ENCODE measurements at regions not wholly inside any gene's neighbourhood (a gene's known extent, or its start where the extent isn't known, plus 50 kb on each side); places are given as distances from the start of the nearest gene placed in this dataset.

DNA sequence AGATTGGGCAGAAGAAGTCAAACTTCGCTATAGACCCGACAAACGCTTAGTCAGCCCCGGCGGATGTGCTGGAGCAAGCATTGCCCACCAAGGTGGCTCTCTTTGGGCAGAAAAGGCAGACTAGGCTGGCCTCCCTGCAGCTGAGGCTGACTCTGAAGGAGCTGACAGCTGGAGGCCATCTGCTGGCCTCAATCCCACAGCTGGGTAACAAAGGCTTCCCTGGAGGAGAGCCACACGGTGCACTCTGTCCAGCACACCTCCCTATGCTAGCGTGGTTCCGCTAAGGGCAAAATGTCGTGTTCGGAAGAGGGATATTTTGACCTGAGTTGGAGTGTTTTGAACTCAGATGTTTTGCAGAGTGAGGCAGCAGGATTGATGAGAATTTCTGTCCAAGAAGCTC, 103.5 kb upstream of the PTCH1 start:
- H3K27me3 ChIP-seq: no peaks in the 10 kb centered on the region
- DNase-seq (ENCODE audit: low spot score in 2 of 2): no peak
- 79 to 88% methylated on average over 10 of the region's 10 CpGs for WGBS, 2 donors
- H3K27ac ChIP-seq: no peak overlapping the region
- TF ChIP-seq EP300 (IDR thresholded peaks at IDR 0.05) (no peak), POLR2A (IDR thresholded peaks at IDR 0.05) (no peak)
- TF ChIP-seq, protein P1, sequence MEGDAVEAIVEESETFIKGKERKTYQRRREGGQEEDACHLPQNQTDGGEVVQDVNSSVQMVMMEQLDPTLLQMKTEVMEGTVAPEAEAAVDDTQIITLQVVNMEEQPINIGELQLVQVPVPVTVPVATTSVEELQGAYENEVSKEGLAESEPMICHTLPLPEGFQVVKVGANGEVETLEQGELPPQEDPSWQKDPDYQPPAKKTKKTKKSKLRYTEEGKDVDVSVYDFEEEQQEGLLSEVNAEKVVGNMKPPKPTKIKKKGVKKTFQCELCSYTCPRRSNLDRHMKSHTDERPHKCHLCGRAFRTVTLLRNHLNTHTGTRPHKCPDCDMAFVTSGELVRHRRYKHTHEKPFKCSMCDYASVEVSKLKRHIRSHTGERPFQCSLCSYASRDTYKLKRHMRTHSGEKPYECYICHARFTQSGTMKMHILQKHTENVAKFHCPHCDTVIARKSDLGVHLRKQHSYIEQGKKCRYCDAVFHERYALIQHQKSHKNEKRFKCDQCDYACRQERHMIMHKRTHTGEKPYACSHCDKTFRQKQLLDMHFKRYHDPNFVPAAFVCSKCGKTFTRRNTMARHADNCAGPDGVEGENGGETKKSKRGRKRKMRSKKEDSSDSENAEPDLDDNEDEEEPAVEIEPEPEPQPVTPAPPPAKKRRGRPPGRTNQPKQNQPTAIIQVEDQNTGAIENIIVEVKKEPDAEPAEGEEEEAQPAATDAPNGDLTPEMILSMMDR (IDR thresholded peaks at IDR 0.05): no peak
- no peaks in the 10 kb centered on the region for H3K36me3 ChIP-seq
- no peaks in the 10 kb centered on the region for H3K4me1 ChIP-seq
- peaks cover 0 to 2% (median 0%) of the 10 kb centered on the region in 4 donors for H3K9me3 ChIP-seq
- no peak overlapping the region for H3K4me3 ChIP-seq

DNA sequence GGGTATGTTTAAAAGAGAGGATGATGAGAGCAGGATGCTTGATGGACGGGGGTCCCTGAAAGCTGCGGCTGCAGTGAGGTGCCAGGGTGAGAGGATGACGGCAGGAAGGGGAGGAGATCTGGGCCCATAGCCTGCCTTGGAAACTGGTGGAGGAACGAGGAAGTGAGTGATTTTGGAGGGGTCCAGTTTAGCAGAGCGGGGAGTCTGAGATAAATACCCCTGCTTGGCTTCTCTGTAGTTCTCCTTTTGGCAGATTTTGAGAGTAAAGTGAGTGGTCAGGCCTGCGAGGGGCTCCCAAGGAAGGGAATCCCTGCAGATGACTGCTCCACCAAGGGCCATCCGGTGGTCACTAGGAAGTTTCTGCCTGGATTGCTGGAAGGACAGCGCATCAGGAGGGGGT, 98.5 kb upstream of the PTCH1 start:
- Histone ChIP-seq H3K36me3 (no peaks in the 10 kb centered on the region), H3K9me3 (peaks cover 0 to 10% (median 0%) of the 10 kb centered on the region in 4 donors), H3K4me3 (no peak overlapping the region), H3K4me1 (no peaks in the 10 kb centered on the region), H3K27me3 (no peaks in the 10 kb centered on the region), H3K27ac (no peak overlapping the region)
- no peak for DNase-seq (ENCODE audit: low spot score in 2 of 2)
- TF ChIP-seq EP300 (IDR thresholded peaks at IDR 0.05) (no peak), POLR2A (IDR thresholded peaks at IDR 0.05) (no peak)
- TF ChIP-seq, protein P1 (IDR thresholded peaks at IDR 0.05): no peak
- WGBS, 2 donors: 87 to 90% methylated on average over 8 of the region's 8 CpGs

DNA sequence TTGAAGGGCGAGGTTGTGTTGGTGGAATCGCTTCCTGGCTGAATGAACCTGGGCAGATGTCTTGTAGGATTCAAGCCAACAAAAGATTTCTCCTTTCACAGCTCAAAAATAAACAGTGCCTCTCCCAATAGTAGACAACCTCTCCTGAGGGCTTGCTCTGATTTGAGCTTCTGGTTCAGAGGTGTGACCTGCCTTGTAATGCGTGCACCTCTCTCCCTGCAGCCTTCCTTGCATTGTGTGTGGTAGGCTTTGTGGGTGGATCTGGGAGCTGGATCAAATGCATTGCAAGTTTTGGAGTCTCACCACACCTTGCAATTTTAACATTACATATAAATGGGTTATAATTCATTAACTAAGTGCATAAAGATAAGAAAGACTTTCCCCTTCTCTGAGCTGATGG, 96.9 kb upstream of the PTCH1 start:
- TF ChIP-seq POLR2A (IDR thresholded peaks at IDR 0.05): no peak
- no peak for TF ChIP-seq EP300 (IDR thresholded peaks at IDR 0.05)
- Histone ChIP-seq H3K9me3 (peaks cover 0 to 10% (median 0%) of the 10 kb centered on the region in 4 donors), H3K4me3 (no peak overlapping the region), H3K27me3 (no peaks in the 10 kb centered on the region), H3K27ac (no peak overlapping the region), H3K4me1 (no peaks in the 10 kb centered on the region), H3K36me3 (no peaks in the 10 kb centered on the region)
- no peak for DNase-seq (ENCODE audit: low spot score in 2 of 2)
- WGBS, 2 donors: 89 to 94% methylated on average over 3 of the region's 3 CpGs

DNA sequence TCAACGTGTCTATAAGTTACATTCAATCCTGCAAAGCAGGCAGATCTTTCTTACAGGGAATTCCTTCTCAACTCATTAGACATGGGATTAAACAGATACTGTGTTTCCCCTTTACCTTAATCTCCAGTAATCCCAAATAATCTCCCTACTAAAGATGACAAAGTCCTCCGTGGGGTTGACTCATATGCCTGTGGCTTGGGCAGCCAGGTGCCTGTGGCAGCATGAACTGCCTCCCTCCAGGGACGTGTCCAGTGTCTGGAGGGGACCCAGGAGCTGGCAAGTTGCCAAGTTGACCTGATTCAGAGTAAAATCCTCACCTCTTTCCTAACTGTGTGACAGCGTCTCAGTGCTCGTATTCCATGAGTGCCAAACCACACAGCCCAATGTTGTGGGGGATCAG, 94.6 kb upstream of the PTCH1 start:
- Histone ChIP-seq H3K27me3 (no peaks in the 10 kb centered on the region), H3K9me3 (peaks cover 0 to 10% (median 0%) of the 10 kb centered on the region in 4 donors), H3K4me3 (no peak overlapping the region), H3K36me3 (no peaks in the 10 kb centered on the region), H3K4me1 (no peaks in the 10 kb centered on the region), H3K27ac (no peak overlapping the region)
- no peak for DNase-seq (ENCODE audit: low spot score in 2 of 2)
- WGBS, 2 donors: 67% methylated on average over 5 of the region's 5 CpGs
- TF ChIP-seq, protein P1 (IDR thresholded peaks at IDR 0.05): no peak
- no peak for TF ChIP-seq EP300 (IDR thresholded peaks at IDR 0.05)
- TF ChIP-seq POLR2A (IDR thresholded peaks at IDR 0.05): no peak

DNA sequence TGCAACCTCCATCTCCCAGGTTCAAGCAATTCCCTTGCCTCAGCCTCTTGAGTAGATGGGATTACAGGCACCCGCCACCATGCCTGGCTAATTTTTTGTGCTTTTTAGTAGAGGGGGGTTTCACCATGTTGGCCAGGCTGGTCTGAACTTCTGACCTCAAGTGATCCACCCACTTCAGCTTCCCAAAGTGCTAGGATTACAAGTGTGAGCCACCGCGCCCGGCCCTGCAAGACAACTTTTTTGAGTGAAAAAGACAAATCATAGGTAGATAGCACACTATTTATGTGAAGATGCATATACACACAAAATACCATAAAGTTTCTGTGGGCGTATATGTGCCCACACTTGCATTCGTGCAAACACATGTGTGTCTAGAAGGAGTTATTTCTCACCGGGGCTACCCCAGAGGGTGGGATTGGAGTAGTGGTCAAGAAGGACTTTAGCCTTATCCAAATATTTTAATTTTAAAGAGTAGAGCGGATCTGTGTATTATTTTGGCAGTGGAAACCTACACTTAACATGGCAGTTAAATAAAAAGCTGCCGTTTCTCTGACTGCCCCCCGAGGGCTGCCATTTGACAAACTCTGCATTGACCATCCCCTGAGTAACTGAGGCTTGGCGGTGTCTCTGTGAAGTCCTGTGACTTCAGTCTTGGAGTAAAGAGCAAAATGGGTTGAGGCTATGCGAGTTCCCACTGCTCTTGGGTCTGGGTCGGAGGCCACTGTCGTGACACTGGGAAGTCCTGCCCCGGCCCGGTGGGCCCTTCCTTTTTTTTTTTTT, 93.4 kb upstream of the PTCH1 start:
- no peaks in the 10 kb centered on the region for H3K4me1 ChIP-seq
- no peak for DNase-seq (ENCODE audit: low spot score in 2 of 2)
- no peaks in the 10 kb centered on the region for H3K27me3 ChIP-seq
- 95% methylated on average over 16 of the region's 16 CpGs for WGBS, 2 donors
- peaks cover 0 to 10% (median 0%) of the 10 kb centered on the region in 4 donors for H3K9me3 ChIP-seq
- no peak overlapping the region for H3K4me3 ChIP-seq
- H3K36me3 ChIP-seq: no peaks in the 10 kb centered on the region
- no peak overlapping the region for H3K27ac ChIP-seq
- no peak for TF ChIP-seq EP300 (IDR thresholded peaks at IDR 0.05)
- no peak for TF ChIP-seq POLR2A (IDR thresholded peaks at IDR 0.05)
- TF ChIP-seq, protein P1 (IDR thresholded peaks at IDR 0.05): no peak
